HUES48 (cell line): ENCODE measurements at regions not wholly inside any gene's neighbourhood (a gene's known extent, or its start where the extent isn't known, plus 50 kb on each side); places are given as distances from the start of the nearest gene placed in this dataset.

Experiments
- H3K27ac ChIP-seq: one replicate; pipeline ENCODE4 v1.7.0; 2013; ENCODE audit warnings: low read depth, low read length, inconsistent platforms
- H3K27me3 ChIP-seq: 2 replicates; pipeline ENCODE4 v1.6.1; 2013; ENCODE audit warnings: mild to moderate bottlenecking, low read length; ENCODE audit not compliant: control insufficient read depth, insufficient read depth
- H3K36me3 ChIP-seq: 2 replicates; pipeline ENCODE4 v1.6.1; 2013; ENCODE audit warnings: low read length; ENCODE audit not compliant: control insufficient read depth, insufficient read depth
- H3K4me1 ChIP-seq: 2 replicates; pipeline ENCODE4 v1.6.1; 2013; ENCODE audit warnings: mild to moderate bottlenecking, low read length; ENCODE audit not compliant: control insufficient read depth, insufficient read depth
- H3K4me3 ChIP-seq: 2 replicates; pipeline ENCODE4 v1.5.1; 2013; ENCODE audit warnings: mild to moderate bottlenecking, low read depth, low read length
- H3K9ac ChIP-seq: 2 replicates; pipeline ENCODE4 v1.6.1; 2013; ENCODE audit warnings: mild to moderate bottlenecking, low read depth, low read length, moderate library complexity
- H3K9me3 ChIP-seq: 2 replicates; pipeline ENCODE4 v1.6.1; 2013; ENCODE audit warnings: low read length; ENCODE audit not compliant: control insufficient read depth, insufficient read depth

- no peaks in the 10 kb centered on the region for H3K4me1 ChIP-seq
- H3K36me3 ChIP-seq = no peaks in the 10 kb centered on the region
- no peaks in the 10 kb centered on the region for H3K9me3 ChIP-seq
- H3K27me3 ChIP-seq = no peaks in the 10 kb centered on the region
- H3K4me3 ChIP-seq = no peak overlapping the region
- H3K9ac ChIP-seq = no peak overlapping the region
- no peak overlapping the region for H3K27ac ChIP-seq
Measured at GRCh38 chr5:106690585-106690984, 980.2 kb downstream of the EFNA5 start.

DNA sequence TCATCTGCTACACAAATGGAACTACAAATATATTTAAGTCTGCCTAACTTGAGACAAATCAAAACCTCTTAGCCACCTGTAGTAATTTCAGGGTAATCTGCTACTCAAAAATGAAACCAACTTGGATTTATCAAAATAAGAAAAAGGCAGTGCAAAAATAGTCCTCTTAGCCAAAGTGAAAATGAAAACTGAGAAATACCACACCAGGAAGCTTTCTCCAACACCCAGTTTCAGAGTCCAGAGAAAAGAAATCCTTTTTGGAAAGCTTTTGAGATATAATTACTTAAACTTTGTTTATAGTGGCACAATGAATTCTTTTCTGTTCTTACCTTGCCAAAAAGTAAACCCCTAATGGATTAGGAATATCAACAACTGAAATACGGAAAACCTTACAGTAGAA, 990.4 kb downstream of the EFNA5 start:
- Histone ChIP-seq H3K9ac (no peak overlapping the region), H3K27ac (no peak overlapping the region), H3K27me3 (no peaks in the 10 kb centered on the region)

GRCh38 chr5:106677057-106677456, 993.7 kb downstream of the EFNA5 start:
- H3K27me3 ChIP-seq = no peaks in the 10 kb centered on the region
- H3K27ac ChIP-seq = no peak overlapping the region
- no peak overlapping the region for H3K4me3 ChIP-seq
- no peak overlapping the region for H3K9ac ChIP-seq
- H3K36me3 ChIP-seq = no peaks in the 10 kb centered on the region
- no peaks in the 10 kb centered on the region for H3K4me1 ChIP-seq
- H3K9me3 ChIP-seq = no peaks in the 10 kb centered on the region

More for the DNA sequence above, 990.4 kb downstream of the EFNA5 start:
- Histone ChIP-seq H3K4me3 (no peak overlapping the region), H3K36me3 (no peaks in the 10 kb centered on the region), H3K9me3 (no peaks in the 10 kb centered on the region), H3K4me1 (no peaks in the 10 kb centered on the region)

DNA sequence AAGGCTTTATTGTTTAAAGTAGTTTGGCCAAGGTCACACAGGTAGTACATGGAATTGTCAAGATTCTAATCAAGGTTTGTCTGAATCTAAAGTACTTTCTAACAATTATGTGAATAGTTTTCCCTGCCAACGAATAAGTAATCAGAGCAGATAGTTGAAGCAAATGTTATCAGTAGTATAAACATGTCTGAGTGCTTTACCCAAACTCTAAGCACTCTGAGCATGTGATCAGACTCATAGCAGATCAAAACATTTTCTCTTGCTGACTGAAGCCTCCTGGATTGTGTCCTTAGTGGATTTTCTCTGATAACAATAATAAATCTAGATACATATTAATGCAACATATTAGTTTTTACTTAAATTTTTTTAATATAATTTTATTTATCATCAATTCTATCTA, 995.0 kb downstream of the EFNA5 start:
- Histone ChIP-seq H3K4me3 (no peak overlapping the region), H3K4me1 (no peaks in the 10 kb centered on the region), H3K36me3 (no peaks in the 10 kb centered on the region), H3K27ac (no peak overlapping the region), H3K9ac (no peak overlapping the region), H3K27me3 (no peaks in the 10 kb centered on the region), H3K9me3 (no peaks in the 10 kb centered on the region)

GRCh38 chr5:106673941-106674340, 996.8 kb downstream of the EFNA5 start:
- H3K9me3 ChIP-seq = no peaks in the 10 kb centered on the region
- H3K4me1 ChIP-seq = no peaks in the 10 kb centered on the region
- no peaks in the 10 kb centered on the region for H3K27me3 ChIP-seq
- no peak overlapping the region for H3K4me3 ChIP-seq
- H3K9ac ChIP-seq = no peak overlapping the region
- H3K36me3 ChIP-seq = no peaks in the 10 kb centered on the region
- no peak overlapping the region for H3K27ac ChIP-seq

DNA sequence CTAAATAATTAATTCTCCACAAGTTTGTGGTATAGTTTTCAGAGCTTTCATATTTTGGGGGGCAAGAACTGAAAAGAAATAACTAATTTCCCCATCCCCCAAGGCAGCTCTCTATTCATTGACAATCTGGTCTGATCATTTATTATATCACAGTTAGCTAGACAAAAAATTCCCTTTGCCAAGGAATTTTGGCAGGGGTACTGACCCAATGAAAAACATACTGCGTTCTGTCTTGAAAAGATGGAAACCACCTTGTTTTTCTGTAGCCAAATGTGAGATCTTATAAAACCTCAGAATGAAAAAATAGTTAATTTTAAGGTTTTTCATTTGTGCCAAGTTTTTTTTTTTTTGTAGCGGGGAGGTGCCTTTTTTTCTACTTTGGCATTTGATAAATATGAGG, 1008.9 kb downstream of the EFNA5 start:
- H3K9me3 ChIP-seq = no peaks in the 10 kb centered on the region
- no peaks in the 10 kb centered on the region for H3K4me1 ChIP-seq
- no peaks in the 10 kb centered on the region for H3K27me3 ChIP-seq
- H3K4me3 ChIP-seq = no peak overlapping the region
- H3K27ac ChIP-seq = no peak overlapping the region
- no peak overlapping the region for H3K9ac ChIP-seq
- H3K36me3 ChIP-seq = no peaks in the 10 kb centered on the region

DNA sequence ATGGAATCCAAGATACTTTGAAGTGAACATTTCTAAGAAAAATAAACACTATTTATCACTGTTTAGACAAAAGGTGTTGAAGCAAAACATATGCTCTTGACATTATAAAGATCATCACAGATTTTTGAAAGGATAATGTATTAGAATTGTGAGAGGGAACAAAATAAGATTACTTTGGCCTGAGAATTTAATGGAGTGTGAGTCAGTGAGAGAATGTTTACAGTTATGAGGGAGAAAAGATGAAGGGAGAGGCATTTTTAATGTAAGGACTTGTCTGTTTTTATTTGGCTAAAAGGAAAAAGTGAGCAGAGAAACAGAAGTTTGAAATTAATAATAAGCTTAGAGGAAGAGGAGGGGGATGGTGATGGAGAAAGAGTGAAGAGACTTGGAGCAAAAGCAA, 1010.1 kb downstream of the EFNA5 start:
- Histone ChIP-seq H3K27me3 (no peaks in the 10 kb centered on the region), H3K27ac (no peak overlapping the region), H3K9me3 (no peaks in the 10 kb centered on the region), H3K36me3 (no peaks in the 10 kb centered on the region), H3K9ac (no peak overlapping the region), H3K4me3 (no peak overlapping the region), H3K4me1 (no peaks in the 10 kb centered on the region)

DNA sequence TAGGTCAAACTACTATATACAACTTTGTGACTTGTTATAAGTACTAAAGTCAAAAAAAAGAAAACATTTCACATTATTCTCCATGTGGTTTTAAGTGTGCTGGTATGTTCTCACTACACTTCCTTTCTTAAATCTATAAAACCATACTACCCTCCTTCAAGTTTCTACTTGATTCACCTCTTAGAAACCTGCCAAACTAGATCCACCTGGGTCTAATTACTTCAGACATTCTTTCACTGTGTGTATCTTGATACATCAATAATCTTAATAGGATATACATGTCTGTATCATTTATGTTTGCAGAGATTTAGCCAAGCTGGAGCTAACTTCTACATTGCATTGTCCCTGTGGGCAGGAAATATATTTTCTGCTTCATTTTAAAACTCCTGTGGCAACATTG, 1012.6 kb downstream of the EFNA5 start:
- H3K36me3 ChIP-seq = no peaks in the 10 kb centered on the region
- no peaks in the 10 kb centered on the region for H3K4me1 ChIP-seq
- no peaks in the 10 kb centered on the region for H3K9me3 ChIP-seq
- no peak overlapping the region for H3K9ac ChIP-seq
- no peaks in the 10 kb centered on the region for H3K27me3 ChIP-seq
- no peak overlapping the region for H3K4me3 ChIP-seq
- H3K27ac ChIP-seq = no peak overlapping the region

DNA sequence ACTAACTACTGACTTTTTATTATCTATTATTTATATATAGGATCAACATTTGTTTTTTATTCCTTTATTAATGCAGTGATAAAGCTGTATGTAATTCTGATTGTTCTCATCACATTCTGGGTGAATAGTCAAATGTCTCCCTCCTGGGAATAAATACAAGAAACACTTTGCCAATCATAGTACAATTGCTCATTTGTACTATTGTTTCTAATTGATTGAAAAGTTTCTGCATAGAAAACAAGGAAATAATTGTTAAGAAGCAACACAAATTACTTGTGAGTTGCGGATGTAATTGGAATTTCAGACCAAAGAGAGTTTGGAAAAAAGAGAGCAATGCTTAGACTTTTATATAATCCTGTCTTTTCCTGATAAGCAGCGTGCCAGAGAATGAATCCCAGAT, 1013.9 kb downstream of the EFNA5 start:
- Histone ChIP-seq H3K27ac (no peak overlapping the region), H3K4me3 (no peak overlapping the region), H3K27me3 (no peaks in the 10 kb centered on the region), H3K9ac (no peak overlapping the region), H3K4me1 (no peaks in the 10 kb centered on the region), H3K36me3 (no peaks in the 10 kb centered on the region), H3K9me3 (no peaks in the 10 kb centered on the region)

- no peaks in the 10 kb centered on the region for H3K4me1 ChIP-seq
- no peaks in the 10 kb centered on the region for H3K9me3 ChIP-seq
- no peaks in the 10 kb centered on the region for H3K27me3 ChIP-seq
- no peak overlapping the region for H3K9ac ChIP-seq
- no peak overlapping the region for H3K4me3 ChIP-seq
- no peaks in the 10 kb centered on the region for H3K36me3 ChIP-seq
- H3K27ac ChIP-seq = no peak overlapping the region
Measured at GRCh38 chr5:106649031-106649430, 1021.7 kb downstream of the EFNA5 start.

DNA sequence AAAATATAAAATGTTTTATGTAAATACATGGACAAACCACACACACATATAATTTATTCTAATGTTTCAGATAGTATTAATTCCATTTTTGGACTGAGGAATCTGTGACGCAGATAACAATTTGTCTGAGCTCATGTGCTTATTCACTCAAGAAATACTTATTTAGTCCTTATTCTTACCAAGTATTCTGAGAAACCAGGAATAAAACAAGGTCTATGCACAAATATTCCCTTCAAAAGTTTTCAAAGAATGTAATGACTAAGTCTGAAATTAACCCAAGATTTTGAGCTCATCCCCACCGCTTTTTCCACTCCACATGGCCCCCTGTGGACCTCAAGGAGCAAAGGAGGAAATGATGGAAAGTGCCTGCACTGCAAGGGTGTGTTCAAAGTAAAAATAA, 1022.3 kb downstream of the EFNA5 start:
- no peaks in the 10 kb centered on the region for H3K36me3 ChIP-seq
- no peak overlapping the region for H3K4me3 ChIP-seq
- H3K9ac ChIP-seq = no peak overlapping the region
- no peaks in the 10 kb centered on the region for H3K27me3 ChIP-seq
- H3K4me1 ChIP-seq = no peaks in the 10 kb centered on the region
- H3K9me3 ChIP-seq = no peaks in the 10 kb centered on the region
- no peak overlapping the region for H3K27ac ChIP-seq

- H3K36me3 ChIP-seq = no peaks in the 10 kb centered on the region
- no peak overlapping the region for H3K27ac ChIP-seq
- H3K9me3 ChIP-seq = no peaks in the 10 kb centered on the region
- no peaks in the 10 kb centered on the region for H3K27me3 ChIP-seq
- no peak overlapping the region for H3K9ac ChIP-seq
- H3K4me1 ChIP-seq = no peaks in the 10 kb centered on the region
- H3K4me3 ChIP-seq = no peak overlapping the region
Measured at GRCh38 chr5:106646106-106646505, 1024.6 kb downstream of the EFNA5 start.
